Neural progenitor cell (in vitro differentiated cells): ENCODE measurements at regions not wholly inside any gene's neighbourhood (a gene's known extent, or its start where the extent isn't known, plus 50 kb on each side); places are given as distances from the start of the nearest gene placed in this dataset.
"Not testable (repeated sequence)": the region's sequence is repeated elsewhere in the genome, so short reads cannot be mapped to it uniquely, and the experiment has no call there.

Experiments used
- DNase-seq: peaks from one replicate; pipeline ENCODE4 v3.0.0-alpha.2; 2016; ENCODE audit warnings: low spot score
- H2AFZ ChIP-seq: fragments of 200-600 bp; sonication (generic); replicated peaks from 2 replicates; pipeline ENCODE4 v1.6.1; 2016; ENCODE audit warnings: antibody characterized with exemption
- H3F3A ChIP-seq: fragments of 200-600 bp; sonication (generic); 2 replicates; pipeline ENCODE4 v1.6.1; 2016; ENCODE audit warnings: antibody characterized with exemption, low read depth
- H3K27ac ChIP-seq: fragments of 200-600 bp; sonication (generic); 2 replicates; pipeline ENCODE4 v1.5.1; 2016; ENCODE audit warnings: mild to moderate bottlenecking
- H3K27me3 ChIP-seq: fragments of 200-600 bp; sonication (generic); 2 replicates; pipeline ENCODE4 v1.6.1; 2016; ENCODE audit warnings: mild to moderate bottlenecking, moderate library complexity
- H3K36me3 ChIP-seq: fragments of 200-600 bp; sonication (generic); 2 replicates; pipeline ENCODE4 v1.5.1; 2016
- H3K4me1 ChIP-seq: fragments of 200-600 bp; sonication (generic); 2 replicates; pipeline ENCODE4 v1.6.1; 2016; ENCODE audit warnings: mixed run types
- H3K4me2 ChIP-seq: fragments of 200-600 bp; sonication (generic); 2 replicates; pipeline ENCODE4 v1.6.1; 2016
- H3K4me3 ChIP-seq: fragments of 200-600 bp; sonication (generic); 2 replicates; pipeline ENCODE4 v1.5.1; 2016
- H3K79me2 ChIP-seq: fragments of 200-600 bp; sonication (generic); 2 replicates; pipeline ENCODE4 v1.6.1; 2016; ENCODE audit warnings: low read depth
- H3K9ac ChIP-seq: fragments of 200-600 bp; sonication (generic); 2 replicates; pipeline ENCODE4 v1.6.1; 2016
- H3K9me3 ChIP-seq: fragments of 200-600 bp; sonication (generic); 2 replicates; pipeline ENCODE4 v1.5.1; 2016; ENCODE audit warnings: low read depth
- H4K20me1 ChIP-seq: fragments of 200-600 bp; sonication (generic); 2 replicates; pipeline ENCODE4 v1.6.1; 2016; ENCODE audit warnings: low read depth
- H3K27ac Mint-ChIP-seq: 3 replicates; pipeline ENCODE4 v1.8.0; 2021; ENCODE audit warnings: mixed read lengths
- H3K27me3 Mint-ChIP-seq: 2 replicates; pipeline ENCODE4 v1.8.0; 2022; ENCODE audit warnings: low read depth, mild to moderate bottlenecking, inconsistent platforms, moderate library complexity, mixed read lengths; ENCODE audit not compliant: insufficient read depth
- H3K36me3 Mint-ChIP-seq: 3 replicates; pipeline ENCODE4 v1.8.0; 2021; ENCODE audit warnings: mixed read lengths
- H3K4me1 Mint-ChIP-seq: 3 replicates; pipeline ENCODE4 v1.8.0; 2021; ENCODE audit warnings: mixed read lengths
- H3K4me3 Mint-ChIP-seq: 3 replicates; pipeline ENCODE4 v1.8.0; 2021; ENCODE audit warnings: mild to moderate bottlenecking, moderate library complexity, mixed read lengths
- H3K9me3 Mint-ChIP-seq: 3 replicates; pipeline ENCODE4 v1.8.0; 2020; ENCODE audit warnings: mixed read lengths

DNA sequence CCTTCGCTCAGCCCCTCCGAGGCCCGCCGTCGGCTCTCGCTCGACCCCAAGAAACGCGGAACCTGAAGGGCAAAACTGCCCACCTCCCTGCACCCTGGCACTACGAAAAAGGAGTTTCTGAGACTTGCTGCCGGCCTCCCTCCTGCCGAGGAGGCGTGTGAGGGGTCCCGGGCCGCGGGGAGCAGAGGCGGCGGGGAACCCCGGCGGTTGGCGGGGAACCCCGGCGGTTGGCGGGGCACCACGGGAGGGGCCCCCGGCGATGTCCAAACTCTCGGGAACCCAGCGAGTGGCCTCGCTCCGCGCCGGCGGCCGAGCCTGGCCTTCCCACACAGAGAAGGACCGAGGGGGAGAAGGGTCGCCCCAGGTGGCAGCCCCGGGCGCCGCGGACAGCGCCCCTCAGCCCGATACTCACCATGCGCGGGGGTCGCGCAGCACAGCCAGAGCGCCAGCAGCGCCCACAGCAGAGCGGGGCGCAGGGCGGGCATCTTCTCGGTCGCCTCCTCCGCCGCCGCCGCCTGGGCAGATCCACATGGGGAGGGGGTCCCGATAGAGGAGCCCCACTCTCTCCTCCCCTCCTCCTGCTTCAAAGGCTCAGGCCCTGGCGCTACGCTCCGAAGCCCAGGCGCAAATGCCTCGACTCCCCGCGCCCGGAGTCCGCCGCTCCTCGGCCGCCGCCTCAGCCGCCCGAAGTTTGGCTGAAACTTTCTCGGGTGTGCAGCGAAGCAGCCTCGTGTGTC, 69.4 kb upstream of the NUDT4B start:
- H3K4me2 ChIP-seq: peak overlapping the region; percentile 68
- peak overlapping the region; percentile 65 for H3K4me3 ChIP-seq
- H3K9me3 Mint-ChIP-seq: not testable (repeated sequence)

DNA sequence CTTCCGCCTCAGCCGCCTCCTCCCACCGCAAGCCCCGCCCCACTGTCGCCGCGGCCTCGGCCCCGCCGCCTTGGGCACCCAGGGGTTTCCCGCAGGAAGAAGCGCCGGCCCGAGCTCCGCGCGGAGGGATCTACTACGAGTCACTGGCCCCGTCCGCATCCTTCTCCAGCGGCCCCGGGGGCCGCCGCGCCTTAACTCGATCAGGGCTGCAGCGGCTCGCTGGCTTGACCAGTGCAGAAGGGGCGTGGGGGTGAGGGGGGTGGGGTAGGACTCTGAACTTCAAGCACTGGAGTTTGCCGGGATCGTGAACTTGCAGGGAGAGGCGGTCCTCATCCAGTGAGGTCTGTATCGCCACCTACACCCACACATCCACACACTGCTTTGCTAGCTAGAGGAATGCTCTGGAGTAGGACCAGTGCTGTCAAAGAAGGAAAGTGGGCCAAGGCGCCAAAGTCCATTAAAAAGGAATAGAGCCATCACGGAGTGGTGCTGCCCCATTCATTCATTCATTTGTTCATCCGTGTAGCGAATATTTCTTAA, 68.7 kb upstream of the NUDT4B start:
- H3F3A ChIP-seq, H3K9me3 Mint-ChIP-seq, H3K36me3 ChIP-seq, H3K27ac Mint-ChIP-seq, H3K79me2 ChIP-seq, H3K27ac ChIP-seq, DNase-seq, H3K4me1 Mint-ChIP-seq, H3K27me3 Mint-ChIP-seq, H3K9me3 ChIP-seq, H2AFZ ChIP-seq, H3K4me2 ChIP-seq, H4K20me1 ChIP-seq, H3K36me3 Mint-ChIP-seq, H3K27me3 ChIP-seq, H3K9ac ChIP-seq, H3K4me1 ChIP-seq: not testable (repeated sequence)
- peak overlapping the region; percentile 82 for H3K4me3 Mint-ChIP-seq
- peak overlapping the region; percentile 65 for H3K4me3 ChIP-seq

More for the DNA sequence above, 69.4 kb upstream of the NUDT4B start:
- DNase-seq, H3K4me1 ChIP-seq, H3K4me1 Mint-ChIP-seq, H3F3A ChIP-seq, H3K27ac ChIP-seq, H3K27ac Mint-ChIP-seq, H3K36me3 ChIP-seq, H3K9me3 ChIP-seq, H2AFZ ChIP-seq, H3K9ac ChIP-seq, H4K20me1 ChIP-seq, H3K79me2 ChIP-seq, H3K27me3 Mint-ChIP-seq, H3K27me3 ChIP-seq, H3K36me3 Mint-ChIP-seq: not testable (repeated sequence)
- peak overlapping the region; percentile 82 for H3K4me3 Mint-ChIP-seq

DNA sequence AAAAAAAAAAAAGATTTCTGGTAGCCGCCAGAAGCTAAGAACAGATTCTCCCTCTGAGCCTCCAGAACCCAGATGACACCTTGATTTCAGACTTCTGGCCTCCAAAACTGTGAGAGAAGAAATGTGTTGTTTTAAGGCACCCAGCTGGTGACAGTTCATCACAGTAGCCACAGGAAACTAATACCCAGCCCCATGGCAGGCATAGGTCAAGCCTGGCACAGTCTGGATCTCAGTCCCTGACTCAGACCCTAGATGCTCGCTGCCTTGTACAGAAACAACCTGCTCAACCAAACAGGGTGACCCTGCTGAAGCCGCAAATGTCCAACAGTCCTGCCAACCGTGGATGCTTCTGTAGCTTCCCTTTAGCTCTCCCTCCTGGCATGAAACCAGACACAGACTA, 61.8 kb upstream of the NUDT4B start:
- not testable (repeated sequence) for H3K36me3 Mint-ChIP-seq, H3K9ac ChIP-seq, H3K27ac ChIP-seq, H3K4me3 ChIP-seq, DNase-seq, H3K4me3 Mint-ChIP-seq, H3K27me3 ChIP-seq, H2AFZ ChIP-seq, H3K9me3 ChIP-seq, H4K20me1 ChIP-seq, H3K4me1 Mint-ChIP-seq, H3K9me3 Mint-ChIP-seq, H3K27ac Mint-ChIP-seq, H3K4me2 ChIP-seq, H3K36me3 ChIP-seq, H3K4me1 ChIP-seq, H3K27me3 Mint-ChIP-seq, H3K79me2 ChIP-seq, H3F3A ChIP-seq

DNA sequence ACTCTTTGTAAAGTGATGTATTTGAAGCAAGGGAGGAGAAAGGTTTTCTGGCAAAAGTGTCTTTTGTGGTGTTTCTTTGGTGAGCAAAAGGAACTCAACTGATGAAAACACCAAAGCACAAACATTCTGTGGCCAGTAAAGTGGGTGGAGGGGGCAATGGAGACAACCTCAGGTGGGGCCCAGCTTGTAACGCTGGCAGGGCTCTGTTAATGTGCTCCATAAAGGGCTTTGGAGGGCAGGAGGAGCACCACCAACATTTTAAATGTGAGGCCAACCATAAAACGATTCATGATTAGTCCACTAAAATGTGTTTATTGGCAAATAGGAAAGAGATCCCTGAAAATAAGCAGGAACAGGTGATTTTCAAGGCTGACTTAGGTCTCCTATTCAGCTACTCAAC, 61.2 kb upstream of the NUDT4B start:
- H4K20me1 ChIP-seq, H3K27me3 Mint-ChIP-seq, H3K27ac ChIP-seq, H3F3A ChIP-seq, H3K4me1 ChIP-seq, H3K4me3 ChIP-seq, H3K4me3 Mint-ChIP-seq, H3K9ac ChIP-seq, H3K4me1 Mint-ChIP-seq, H3K27me3 ChIP-seq, DNase-seq, H3K4me2 ChIP-seq, H3K36me3 Mint-ChIP-seq, H3K36me3 ChIP-seq, H3K9me3 Mint-ChIP-seq, H3K79me2 ChIP-seq, H3K9me3 ChIP-seq, H3K27ac Mint-ChIP-seq, H2AFZ ChIP-seq: not testable (repeated sequence)
